Hematopoietic multipotent progenitor cell treated with erythropoietin and hydrocortisone succinate and interleukin-3 and kit ligand, for 6 days (in vitro differentiated cells): ENCODE measurements at regions not wholly inside any gene's neighbourhood (a gene's known extent, or its start where the extent isn't known, plus 50 kb on each side); places are given as distances from the start of the nearest gene placed in this dataset.

Experiments used
- DNase-seq: peaks from one replicate; pipeline ENCODE4 v3.0.0-alpha.2; 2015

DNA sequence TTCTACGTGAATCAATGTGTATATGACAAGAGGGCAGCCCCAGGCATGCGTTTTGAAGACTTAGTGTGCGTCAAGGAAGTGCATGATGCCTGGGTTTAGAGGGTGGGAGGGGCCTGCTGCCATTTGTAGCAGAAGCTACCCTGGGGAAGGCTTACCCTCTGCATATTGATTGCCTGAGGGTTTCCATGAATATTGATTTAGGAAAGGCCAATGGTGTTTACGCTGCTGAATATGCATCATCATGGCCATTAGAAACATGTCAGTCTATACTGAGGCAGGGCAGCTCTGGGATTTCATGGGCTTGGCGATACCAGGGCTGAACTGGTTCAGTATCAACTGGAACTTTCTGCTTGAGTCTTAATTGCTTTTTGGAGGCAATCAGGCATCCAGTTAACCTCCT, 259.3 kb downstream of the DCDC2C start:
- DNase-seq, result no peak

DNA sequence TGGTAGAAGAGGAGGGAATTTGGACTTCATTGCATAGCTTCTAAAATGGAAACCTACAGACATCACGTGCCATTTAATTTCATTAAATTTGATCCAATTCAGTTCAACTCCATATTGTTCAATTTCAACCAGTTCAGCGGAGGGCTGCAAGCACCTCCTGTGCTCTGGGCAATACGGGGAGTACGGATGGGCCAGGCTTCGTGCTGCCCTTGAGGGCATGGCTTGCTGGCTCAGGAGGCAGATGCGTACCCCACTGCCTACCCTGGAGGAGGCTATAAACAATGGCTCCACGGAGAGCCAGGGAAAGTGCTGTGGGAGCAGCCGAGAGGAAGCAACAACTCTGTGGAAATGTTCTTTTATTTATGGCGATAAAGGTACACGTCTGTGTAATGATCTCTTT, 261.8 kb downstream of the DCDC2C start:
- DNase-seq, result no peak

DNA sequence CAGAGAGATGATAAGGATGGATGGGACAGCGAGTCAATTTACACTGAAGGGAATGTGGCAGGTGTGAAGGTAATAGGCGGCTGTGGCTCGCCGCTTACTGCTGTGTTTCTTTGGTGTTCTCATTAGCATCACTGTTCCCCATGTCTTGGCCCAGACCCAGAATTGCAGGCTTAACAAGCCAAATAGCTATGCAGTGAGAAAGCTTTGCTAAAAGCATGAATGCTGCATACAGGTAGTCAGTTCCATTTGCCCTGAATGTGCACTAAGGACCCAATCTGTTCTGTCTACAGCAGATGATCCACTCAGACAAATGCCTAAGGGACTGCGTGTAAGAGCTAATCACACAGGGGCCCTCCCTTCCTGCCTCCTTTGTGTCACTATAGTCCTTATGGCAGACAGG, 262.6 kb downstream of the DCDC2C start:
- no peak for DNase-seq

DNA sequence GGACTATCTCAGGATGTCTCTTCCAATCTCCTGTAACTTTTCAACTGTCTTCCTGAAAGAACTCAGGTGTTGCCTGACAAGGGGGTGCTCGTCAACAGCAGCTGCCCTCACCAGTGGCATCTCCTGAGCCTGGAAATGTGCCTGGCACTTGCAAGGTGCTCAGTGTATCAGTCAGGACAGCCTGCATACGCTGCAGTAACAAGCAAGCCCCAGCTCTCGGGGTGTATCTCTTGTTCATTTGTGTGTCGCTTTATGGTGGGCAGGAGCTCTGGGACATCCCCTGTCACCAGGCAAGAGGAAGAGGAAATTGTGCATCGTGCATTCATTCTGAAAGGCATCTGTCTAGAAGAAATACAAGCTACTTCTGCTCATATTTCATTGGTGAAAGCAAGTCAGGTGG, 263.1 kb downstream of the DCDC2C start:
- no peak for DNase-seq

DNA sequence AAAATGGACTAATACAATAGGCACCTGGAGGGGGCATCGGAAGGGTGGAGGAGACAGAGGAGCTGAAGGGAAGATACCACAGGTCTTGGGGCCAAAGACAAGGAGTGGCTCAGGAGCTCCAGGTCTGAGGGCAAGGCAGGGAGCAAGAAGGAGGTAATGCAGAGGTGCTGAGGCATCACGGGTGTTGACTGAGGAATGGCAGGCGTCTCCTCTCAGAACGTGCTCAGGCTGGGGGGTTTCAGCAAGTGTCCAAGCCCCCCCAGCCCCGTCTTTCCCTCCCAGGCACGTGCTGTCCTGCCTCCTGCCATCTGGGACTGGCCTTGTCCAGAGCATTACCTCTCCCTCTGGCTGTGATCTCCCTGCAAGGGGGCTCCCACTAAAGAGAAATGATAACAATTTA, 265.4 kb downstream of the DCDC2C start:
- DNase-seq, result no peak

DNA sequence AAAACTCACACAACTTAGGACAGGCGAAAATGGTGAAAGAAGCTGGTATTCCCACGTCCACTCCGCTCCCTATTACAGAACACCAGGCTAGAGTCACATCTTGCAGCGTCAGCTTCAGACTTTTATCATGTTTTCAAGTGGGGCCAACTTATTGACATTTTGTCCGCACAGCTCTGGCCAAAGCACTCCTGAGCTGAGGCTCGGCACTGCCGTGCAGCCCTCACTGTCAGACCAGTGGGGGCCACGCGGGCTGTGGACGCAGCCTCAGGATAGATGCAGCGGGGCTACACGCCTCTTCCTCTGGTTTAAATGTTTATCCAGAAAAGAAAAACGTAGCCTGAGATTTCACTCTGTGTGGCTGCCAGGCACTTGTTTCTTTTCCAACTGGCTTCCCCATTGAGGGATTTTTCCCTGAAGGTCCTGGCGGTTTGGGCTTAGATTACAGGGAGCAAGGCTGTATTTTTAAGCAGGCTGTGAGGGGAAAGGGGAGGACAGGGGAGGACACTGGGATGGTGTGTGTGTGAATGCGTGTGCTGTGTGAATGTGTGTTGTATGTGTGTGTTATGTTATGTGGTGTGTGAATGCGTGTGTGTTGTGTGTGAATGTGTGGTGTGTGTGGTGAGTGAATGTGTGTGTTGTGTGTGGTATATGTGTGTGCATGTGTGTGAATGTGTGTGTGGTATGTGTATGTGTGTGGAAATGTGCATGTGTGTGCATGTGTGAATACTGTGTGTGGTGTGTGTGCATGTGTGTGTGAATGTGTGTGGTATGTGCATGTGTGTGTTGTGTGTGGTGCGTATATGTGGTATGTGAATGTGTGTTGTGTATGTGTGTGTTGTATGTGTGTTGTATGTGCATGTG, 267.6 kb downstream of the DCDC2C start:
- DNase-seq, result no peak

DNA sequence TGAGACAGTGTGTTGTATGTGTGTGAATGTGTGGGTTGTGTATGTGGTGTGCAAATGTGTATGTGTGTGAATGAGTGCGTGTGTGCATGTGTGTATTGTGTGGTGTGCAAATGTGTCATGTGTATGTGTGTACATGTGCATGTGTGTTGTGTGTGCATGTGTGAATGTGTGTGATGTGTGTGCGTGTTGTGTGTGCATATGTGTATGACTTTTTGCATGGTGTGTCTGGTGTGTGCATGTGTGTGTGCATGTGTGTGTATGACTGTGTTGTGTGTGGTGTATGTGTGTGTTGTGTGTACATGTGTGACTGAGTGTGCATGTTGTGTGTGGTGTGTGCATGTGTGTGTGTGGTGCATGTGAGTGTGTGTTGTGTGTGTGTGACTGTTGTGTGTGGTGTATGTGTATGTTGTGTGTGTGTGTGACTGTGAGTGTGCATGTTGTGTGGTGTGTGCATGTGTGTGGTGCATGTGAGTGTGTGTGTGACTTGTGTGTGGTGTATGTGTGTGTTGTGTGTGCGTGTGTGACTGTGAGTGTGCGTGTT, 268.3 kb downstream of the DCDC2C start:
- DNase-seq, result no peak

DNA sequence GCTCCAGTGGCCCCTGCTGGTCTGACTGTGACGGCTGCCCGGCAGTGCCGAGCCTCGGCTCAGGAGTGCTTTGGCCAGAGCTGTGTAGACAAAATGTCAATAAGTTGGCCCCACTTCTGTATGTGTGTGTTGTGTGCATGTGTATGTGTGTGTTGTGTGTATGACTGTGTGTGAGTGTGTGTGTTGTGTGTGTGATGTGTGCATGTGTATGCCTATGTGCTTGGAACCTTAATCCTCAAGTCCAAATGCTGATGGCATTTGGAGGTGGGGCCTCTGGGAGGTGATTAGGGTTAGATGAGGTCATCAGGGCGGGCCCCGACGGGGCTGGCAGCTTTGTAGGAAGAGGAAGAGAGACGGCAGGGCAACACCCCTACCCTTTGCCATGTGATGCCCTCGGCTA, 269.0 kb downstream of the DCDC2C start:
- no peak for DNase-seq

DNA sequence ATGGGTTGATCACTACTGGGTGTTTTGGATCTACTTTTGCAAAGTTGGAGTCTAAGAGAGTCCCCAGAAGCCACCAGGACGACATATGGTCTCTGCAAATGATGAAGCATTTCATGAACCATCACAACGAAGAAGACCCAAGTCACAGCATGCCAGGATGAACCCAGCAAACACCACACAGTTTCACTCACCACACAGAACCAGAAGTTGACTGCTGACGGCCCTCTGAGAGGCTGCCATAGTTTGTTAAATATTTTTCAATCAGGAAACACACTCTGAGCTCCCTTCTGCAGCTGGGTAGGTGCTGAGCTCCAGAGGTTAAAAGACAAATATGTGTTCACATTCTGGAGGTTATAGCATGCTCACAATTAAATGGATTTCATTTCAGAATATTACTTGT, 271.4 kb downstream of the DCDC2C start:
- no peak for DNase-seq

DNA sequence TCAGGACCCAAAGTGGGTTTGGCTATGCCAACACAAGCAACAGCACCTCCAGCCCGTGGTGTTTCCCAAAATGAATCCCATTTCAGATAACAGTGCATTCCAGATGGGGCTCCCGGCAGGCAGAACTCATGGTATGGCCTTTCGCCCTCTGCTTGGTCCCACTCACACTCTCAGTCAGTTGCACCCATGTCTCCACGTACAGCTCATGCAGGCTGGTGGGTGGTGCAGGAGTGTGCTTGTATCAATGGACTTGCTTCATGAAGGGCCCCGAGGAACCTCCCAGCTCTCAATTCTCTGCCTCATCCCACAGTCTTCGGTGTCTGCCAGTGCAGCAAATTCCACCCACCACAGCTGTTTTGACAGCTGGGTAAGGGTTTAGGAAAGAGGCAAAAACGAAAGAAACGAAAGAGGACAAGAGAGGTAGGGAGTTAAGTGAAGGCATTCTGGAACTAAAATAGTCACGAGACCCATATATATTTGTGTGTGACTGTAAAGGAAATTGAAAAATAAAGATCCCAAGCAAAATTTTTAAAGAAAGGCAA, 278.1 kb downstream of the DCDC2C start:
- DNase-seq, result no peak

DNA sequence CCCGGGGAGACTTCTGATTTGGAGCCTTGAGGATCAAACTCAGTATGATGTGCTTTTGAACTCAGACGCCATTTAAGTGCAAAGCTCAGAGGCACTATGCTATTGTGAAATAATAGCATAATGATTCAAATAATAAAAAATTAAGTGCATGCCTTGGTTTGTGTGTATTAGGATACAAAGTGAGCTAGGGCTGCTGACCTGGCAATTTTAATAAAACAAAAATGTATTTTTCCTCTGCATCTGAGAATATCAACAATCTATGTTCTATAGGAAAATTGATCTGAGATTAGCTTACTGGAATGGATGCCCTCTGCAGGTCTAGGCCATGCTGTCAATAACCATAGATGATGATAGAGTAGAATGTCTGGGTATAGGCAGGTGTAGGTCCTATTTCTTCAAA, 278.8 kb downstream of the DCDC2C start:
- no peak for DNase-seq

DNA sequence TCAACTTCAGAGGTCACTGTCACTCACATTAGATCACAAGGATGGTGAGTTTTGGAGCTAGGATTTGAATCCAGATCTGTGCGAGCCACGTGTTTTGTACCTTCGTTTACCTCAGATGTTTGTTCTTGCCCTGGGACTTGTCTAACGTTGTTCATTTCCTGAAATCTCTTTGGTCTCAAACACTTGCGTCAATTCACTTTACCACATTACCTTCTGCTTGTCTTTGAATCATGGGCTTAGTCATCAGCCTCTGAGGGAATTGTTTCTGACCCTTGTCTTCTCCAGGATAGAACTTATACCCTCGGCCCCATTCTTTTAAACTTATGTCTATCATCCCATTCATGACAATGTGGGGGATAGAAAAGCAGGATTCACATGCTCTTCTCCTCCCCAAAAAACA, 282.7 kb downstream of the DCDC2C start:
- DNase-seq, result no peak

DNA sequence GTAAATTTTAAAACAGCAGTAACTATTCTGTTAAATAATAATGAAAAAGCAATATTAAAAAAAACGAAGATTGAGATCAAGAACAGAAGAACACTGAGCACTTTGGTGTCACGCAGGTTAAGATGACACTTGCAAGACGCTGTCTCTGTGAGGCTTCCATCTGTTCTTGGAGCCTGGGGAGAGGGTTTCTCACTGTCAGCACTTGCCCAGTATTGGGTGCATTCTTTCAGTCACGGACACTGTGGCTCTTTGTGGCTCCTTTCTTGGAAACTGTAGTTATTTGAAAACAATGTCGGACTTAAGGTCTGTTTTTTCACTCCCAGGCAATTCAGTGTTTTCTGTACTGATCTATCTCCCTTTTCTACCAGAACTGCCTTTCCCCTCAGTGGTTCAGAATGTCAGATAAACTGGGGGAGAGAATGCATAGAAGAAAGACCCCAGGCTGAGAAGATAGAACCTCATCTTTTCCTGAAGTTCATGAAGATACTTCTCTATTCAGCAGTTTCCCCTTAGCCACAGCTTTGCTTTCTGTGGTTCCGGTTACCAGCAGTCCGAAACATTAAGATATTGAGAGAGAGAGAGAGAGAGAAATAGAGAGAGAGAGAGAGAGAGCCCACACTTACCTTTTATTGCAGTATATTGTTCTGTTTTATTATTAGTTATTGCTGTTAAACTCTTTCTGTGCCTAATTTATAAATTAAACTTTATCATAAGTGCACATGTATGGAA, 283.3 kb downstream of the DCDC2C start:
- no peak for DNase-seq

DNA sequence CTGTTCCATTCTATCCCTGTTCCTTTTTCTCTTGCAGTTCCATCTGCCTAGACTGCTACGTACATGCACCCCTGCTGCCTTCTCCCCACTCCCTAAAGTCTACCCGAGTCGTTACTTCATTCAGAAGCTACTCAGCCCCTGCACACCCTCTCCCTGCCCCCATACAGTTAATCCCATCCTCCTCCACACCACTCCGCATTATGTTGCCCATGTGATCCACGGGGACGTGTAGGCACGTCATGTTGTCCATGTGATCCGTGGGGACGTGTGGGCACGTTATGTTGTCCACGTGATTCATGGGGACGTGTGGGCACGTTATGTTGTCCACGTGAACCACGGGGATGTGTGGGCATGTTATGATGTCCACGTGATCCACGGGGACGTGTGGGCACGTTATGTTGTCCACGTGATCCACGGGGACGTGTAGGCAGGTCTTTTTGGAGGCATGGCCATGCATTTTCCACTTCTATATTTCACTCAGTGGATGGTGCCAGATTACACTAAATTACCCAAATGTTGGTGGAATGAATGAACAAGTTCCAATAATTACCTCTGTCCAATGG, 299.5 kb downstream of the DCDC2C start:
- DNase-seq, result no peak

DNA sequence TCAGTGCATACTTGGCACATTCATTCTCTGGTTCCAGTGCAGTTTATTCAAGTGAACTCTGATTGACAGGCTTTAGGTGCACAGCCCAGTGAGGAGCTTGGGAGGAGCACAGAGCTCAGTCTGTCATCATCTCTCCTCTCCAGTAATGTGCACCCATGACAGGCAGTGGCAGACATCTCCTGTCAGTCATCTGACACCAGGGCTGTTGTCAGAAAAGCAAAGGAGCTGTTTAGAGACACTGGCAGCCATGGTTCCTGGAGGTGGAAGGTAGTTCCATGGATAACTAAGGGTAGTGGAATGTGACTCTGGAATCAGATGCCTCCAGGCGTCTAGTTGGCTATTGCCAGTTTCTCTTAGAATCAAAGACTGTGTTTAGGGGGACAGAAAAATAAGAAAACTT, 308.8 kb downstream of the DCDC2C start:
- no peak for DNase-seq

DNA sequence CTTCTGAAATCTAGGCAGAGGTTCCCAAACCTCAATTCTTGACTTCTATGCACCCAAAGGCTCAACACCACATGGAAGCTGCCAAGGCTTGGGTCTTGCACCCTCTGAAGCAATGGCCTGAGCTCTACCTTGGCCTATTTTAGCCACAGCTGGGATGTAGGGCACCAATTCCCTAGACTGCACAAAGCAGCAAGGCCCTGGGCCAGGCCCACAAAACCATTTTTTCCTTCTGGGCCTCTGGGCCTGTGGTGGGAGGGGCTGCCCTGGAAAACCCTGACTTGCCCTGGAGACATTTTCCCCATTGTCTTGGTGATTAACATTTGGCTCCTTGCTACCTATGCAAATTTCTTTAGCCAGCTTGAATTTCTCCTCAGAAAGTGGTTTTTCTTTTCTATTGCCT, 315.2 kb downstream of the DCDC2C start:
- no peak for DNase-seq

DNA sequence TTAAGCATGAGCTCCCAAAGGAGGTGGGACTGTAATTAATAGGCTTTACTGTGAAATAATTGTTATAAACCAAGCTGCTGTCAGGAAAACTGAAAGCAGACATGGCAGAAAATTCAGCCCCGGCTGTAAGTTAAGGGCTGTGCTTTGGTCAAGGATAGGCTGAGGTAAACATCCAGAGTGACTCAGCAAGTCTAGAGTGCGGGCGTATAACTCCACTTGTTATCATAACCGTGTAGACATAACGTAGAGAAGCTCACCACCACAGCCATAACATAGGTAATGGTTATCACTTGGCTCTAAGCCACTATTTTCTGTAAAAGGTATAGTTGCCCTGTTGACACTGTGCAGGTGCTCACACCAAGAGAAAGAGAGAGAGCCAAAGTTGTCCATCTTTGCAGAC, 316.8 kb downstream of the DCDC2C start:
- no peak for DNase-seq

DNA sequence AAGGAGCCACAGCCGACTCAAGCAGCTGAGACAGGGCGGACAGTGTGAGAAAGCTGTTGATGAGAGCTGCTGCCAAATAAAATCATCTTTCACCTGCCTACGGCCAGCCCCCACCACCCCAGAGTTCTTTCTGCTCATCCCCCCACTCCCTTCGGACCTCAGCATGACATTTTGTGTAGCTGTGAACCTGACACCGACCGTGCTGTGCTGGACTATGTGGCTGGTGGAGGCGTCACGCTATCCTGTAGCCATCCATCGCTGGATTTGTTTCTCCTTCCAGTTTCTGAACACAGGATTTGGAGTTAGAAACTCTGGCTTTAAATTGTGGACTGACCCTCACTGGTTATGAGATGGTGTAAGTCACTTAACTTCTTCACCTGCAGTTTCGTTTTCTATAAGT, 317.3 kb downstream of the DCDC2C start:
- DNase-seq, result no peak

DNA sequence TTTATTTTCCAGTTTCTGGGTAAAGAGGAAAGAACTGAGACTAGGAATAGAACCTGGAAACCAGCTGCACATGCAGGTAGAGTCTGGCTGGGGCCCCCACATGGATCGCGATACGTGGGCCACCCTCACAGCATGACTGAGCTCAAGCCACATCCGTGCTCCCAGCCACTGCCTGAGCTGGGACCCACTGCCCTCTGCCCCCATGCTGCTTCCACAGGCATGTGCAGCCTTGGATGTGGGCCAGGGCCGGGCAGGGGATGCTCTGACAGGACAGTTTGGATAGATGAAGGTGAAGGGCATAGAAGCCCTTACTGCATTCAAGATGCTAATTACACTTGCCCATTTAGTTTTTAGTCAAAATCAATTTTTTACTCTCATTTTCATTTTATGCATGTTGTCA, 321.2 kb downstream of the DCDC2C start:
- no peak for DNase-seq

DNA sequence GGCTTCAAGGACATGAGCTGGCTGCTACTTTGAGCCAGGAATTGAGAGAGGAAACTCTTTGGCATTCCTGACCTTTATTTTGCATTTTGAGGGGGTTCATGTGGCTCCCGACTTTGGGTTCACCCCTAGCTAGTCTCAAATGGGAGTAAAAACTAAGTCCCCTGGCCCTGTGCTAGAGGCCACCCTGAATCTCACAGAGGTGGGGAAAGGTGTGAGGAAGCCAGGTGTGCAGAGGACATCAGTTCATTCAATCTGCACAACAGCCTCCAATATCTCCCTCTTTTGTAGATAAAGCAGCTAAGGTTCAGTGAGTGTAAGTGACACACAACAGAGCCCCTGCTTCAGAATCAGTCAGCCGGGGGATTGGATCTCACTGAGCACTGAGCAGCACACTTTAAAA, 325.7 kb downstream of the DCDC2C start:
- no peak for DNase-seq

DNA sequence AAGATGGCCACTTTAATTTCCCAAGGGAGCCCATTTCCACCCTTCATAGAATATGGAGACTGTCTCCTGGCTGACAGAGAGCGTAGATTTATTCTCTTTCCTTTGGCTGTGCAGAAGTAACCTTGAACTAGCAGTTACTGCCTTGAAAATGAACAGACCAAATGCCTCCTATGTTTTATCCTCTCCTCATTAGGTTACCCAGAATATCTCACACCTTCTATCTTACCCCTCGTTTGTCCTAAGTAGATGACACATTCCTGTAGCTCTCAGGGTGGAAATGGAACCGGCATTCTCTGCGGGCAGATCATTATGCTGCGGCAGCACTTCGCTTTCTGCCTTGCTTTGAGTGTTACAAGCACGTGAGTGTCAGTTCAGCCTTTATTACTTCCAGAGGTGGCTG, 336.5 kb downstream of the DCDC2C start:
- DNase-seq, result no peak

DNA sequence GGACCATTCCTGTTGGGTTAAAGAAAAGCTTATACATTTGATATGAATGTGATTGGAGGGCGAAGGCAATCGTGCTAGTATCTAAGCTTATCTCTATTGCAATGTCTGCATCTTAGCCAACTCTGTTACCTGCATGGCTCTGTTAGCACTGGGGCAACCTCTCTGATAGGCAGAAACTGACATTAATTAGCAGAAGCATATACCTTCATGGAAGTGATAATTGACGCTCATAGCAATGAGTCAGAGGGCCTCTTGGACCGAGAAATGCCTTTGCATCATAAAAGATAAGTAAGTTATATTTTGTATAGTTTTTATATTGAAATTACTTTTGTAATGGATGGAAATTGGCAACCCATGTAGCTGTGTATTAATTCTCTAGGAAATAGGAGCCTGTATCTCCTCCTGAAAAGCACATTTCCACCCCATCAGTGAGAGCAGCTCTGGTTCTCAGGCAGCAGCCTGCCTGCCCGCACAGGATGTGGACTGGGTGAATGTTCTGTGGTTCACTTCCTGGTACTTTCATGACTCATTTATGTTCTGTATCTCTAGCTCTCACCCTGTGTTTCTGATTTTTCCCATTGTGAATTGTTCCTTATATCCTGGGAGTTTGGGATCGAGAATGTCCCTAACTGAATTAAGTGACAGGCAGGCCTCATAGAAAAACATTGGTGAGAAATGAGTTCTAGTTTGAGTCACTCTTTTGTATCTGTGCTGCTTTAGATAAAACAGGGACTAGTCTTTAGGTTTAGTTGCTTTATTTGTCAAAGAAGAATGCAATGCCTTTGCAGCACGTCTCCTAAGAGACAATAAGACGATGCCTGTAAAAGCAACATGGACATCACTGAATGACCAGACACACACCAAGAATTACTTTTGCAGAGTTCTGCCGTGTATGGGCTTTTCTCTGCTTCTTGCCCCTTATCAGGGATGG, 344.9 kb downstream of the DCDC2C start:
- DNase-seq, result peak; percentile 0

DNA sequence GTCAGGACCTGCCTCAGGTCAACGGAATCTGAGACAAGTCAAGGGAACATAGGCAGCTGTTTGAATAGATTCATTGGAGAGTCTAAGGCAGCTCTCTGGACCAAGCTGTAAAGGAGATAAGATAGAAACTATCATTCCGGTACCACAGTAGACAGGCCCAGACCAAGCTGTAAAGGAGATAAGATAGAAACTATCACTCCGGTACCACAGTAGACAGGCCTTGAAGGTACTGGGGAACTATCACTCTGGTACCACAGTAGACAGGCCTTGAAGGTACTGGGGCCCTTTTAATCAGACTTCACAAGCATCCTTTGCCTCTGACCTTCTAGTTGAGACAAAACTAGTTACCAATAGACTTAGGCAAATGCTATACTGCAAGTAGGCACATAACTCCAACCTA, 346.1 kb downstream of the DCDC2C start:
- DNase-seq, result no peak
